SK-N-SH (cell line): ENCODE measurements at regions not wholly inside any gene's neighbourhood (a gene's known extent, or its start where the extent isn't known, plus 50 kb on each side); places are given as distances from the start of the nearest gene placed in this dataset.

Source experiments
- NFIC ChIP-seq: IDR thresholded peaks from 2 replicates; pipeline ENCODE4 v1.4.0; 2012; ENCODE audit warnings: borderline replicate concordance
- POLR2AphosphoS5 ChIP-seq: IDR thresholded peaks from 2 replicates; pipeline ENCODE4 v1.6.1; 2012; ENCODE audit warnings: low read depth, low read length
- TF ChIP-seq, protein P1 (sequence below): fragments of 200-600 bp; sonication (generic); IDR thresholded peaks from 2 replicates; pipeline ENCODE4 v1.6.1; 2017; ENCODE audit warnings: antibody characterized with exemption, mild to moderate bottlenecking, moderate library complexity

GRCh38 chr21:31448496-31448895, 104.4 kb upstream of the TIAM1 start:
- TF ChIP-seq POLR2AphosphoS5 = no peak
- no peak for TF ChIP-seq NFIC
- TF ChIP-seq, protein P1, sequence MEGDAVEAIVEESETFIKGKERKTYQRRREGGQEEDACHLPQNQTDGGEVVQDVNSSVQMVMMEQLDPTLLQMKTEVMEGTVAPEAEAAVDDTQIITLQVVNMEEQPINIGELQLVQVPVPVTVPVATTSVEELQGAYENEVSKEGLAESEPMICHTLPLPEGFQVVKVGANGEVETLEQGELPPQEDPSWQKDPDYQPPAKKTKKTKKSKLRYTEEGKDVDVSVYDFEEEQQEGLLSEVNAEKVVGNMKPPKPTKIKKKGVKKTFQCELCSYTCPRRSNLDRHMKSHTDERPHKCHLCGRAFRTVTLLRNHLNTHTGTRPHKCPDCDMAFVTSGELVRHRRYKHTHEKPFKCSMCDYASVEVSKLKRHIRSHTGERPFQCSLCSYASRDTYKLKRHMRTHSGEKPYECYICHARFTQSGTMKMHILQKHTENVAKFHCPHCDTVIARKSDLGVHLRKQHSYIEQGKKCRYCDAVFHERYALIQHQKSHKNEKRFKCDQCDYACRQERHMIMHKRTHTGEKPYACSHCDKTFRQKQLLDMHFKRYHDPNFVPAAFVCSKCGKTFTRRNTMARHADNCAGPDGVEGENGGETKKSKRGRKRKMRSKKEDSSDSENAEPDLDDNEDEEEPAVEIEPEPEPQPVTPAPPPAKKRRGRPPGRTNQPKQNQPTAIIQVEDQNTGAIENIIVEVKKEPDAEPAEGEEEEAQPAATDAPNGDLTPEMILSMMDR = no peak
